ENCODE measurements at regions not wholly inside any gene's neighbourhood (a gene's known extent, or its start where the extent isn't known, plus 50 kb on each side); places are given as distances from the start of the nearest gene placed in this dataset.

DNA sequence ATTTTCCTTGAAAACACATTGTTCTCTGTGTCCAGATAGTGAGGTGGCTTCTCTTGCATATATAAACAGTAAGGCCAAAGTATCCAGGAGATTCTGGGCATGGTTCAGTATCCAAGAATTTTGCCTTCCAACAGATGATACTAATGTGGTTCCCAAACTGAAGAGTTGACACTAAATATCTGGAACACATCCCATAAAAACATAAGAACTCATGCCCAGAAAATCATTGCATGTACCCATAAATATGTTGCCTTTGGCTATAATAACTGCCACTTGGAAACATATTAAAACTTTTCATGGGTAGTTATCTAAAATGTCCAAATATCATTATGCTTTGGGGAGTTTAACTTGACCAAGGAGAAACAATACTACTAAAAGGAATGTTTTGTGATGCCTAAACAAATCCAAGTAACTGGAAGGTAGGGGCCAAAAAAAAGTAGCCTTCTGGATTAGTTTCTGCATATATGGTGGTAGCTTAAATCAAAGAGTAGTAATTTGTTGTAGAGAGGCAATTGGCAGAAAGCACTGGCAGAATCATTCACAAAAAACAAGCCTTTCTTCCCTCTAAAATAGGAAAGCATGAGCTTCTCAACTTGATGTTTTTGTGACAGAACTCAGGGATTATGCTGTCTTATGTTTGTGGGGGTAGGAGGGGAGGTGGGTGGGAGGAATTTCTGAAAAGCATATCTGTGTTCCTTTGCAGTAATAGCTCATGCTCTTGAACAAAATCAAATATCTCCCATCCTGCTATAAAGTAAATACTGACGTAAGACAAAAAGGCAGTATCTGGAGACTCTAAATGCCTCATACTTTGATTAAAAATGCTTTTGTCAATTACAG is 753.9 kb downstream of the TUSC7 start:
- Histone ChIP-seq H3K4me1 (no peaks in the 10 kb centered on the region), H3K9me3 (no peaks in the 10 kb centered on the region), H3K36me3 (no peaks in the 10 kb centered on the region), H3K27ac (no peak overlapping the region), H3K27me3 (replicated peaks in 1 of 7) (no peaks in the 10 kb centered on the region), H3K4me3 (no peak overlapping the region)
- WGBS, 5 donors: 76 to 93% (median 89%) methylated on average over 1 of the region's 1 CpG
- TF ChIP-seq POLR2A (IDR thresholded peaks at IDR 0.05) (no peak), POLR2AphosphoS5 (IDR thresholded peaks at IDR 0.05) (no peak)
- TF ChIP-seq, protein P1, sequence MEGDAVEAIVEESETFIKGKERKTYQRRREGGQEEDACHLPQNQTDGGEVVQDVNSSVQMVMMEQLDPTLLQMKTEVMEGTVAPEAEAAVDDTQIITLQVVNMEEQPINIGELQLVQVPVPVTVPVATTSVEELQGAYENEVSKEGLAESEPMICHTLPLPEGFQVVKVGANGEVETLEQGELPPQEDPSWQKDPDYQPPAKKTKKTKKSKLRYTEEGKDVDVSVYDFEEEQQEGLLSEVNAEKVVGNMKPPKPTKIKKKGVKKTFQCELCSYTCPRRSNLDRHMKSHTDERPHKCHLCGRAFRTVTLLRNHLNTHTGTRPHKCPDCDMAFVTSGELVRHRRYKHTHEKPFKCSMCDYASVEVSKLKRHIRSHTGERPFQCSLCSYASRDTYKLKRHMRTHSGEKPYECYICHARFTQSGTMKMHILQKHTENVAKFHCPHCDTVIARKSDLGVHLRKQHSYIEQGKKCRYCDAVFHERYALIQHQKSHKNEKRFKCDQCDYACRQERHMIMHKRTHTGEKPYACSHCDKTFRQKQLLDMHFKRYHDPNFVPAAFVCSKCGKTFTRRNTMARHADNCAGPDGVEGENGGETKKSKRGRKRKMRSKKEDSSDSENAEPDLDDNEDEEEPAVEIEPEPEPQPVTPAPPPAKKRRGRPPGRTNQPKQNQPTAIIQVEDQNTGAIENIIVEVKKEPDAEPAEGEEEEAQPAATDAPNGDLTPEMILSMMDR (IDR thresholded peaks at IDR 0.05 in 8 of 11, conservative IDR thresholded peaks at IDR 0.05 in 3 of 11): no peak
- no peak for DNase-seq
- intact Hi-C loops (cut with DNase I; ENCODE audit: low total_unique reads): no loop called here

GRCh38 chr3:117471831-117472230 is 762.3 kb downstream of the TUSC7 start:
- no peaks in the 10 kb centered on the region for H3K4me1 ChIP-seq
- H3K4me3 ChIP-seq: no peak overlapping the region
- H3K27ac ChIP-seq: no peak overlapping the region
- no peak for DNase-seq
- no peaks in the 10 kb centered on the region for H3K36me3 ChIP-seq
- H3K9me3 ChIP-seq: no peaks in the 10 kb centered on the region
- no peaks in the 10 kb centered on the region for H3K27me3 ChIP-seq (replicated peaks in 1 of 7)
- TF ChIP-seq POLR2AphosphoS5 (IDR thresholded peaks at IDR 0.05) (no peak), POLR2A (IDR thresholded peaks at IDR 0.05) (no peak)
- TF ChIP-seq, protein P1 (IDR thresholded peaks at IDR 0.05 in 8 of 11, conservative IDR thresholded peaks at IDR 0.05 in 3 of 11): no peak
- WGBS, 5 donors: 0 to 45% (median 23%) methylated on average over 1 of the region's 1 CpG
- intact Hi-C loops (cut with DNase I; ENCODE audit: low total_unique reads): no loop called here

GRCh38 chr3:117473981-117474538 is 764.5 kb downstream of the TUSC7 start:
- no peaks in the 10 kb centered on the region for H3K9me3 ChIP-seq
- no peak overlapping the region for H3K27ac ChIP-seq
- DNase-seq: no peak
- H3K27me3 ChIP-seq (replicated peaks in 1 of 7): no peaks in the 10 kb centered on the region
- H3K36me3 ChIP-seq: no peaks in the 10 kb centered on the region
- intact Hi-C loops (cut with DNase I; ENCODE audit: low total_unique reads): no loop called here
- TF ChIP-seq, protein P1 (IDR thresholded peaks at IDR 0.05 in 8 of 11, conservative IDR thresholded peaks at IDR 0.05 in 3 of 11): no peak
- TF ChIP-seq POLR2AphosphoS5 (IDR thresholded peaks at IDR 0.05) (no peak), POLR2A (IDR thresholded peaks at IDR 0.05) (no peak)
- H3K4me1 ChIP-seq: no peaks in the 10 kb centered on the region
- H3K4me3 ChIP-seq: no peak overlapping the region
- 75 to 83% (median 78%) methylated on average over 8 of the region's 8 CpGs for WGBS, 5 donors

DNA sequence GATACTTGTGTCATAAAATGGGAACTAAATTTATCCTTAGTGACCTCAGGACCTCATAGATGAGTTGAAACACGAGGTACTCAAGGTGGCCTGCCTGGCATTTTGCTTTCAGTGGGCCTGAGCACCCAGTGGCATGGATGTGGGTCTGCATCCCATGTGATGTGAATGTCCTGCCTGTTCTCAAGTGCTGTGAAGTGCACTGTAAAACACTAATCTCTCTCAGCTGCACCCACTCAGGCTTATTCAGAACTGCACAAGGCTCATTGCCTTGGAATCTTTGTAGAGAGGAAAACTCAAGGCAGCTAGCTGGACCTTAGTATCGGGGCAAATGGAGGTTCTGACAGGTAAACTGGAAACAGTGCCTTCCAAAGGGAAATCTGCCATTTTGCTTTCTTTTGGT is 767.0 kb downstream of the TUSC7 start:
- WGBS, 5 donors: 63 to 75% (median 70%) methylated on average over 2 of the region's 2 CpGs
- H3K4me3 ChIP-seq: no peak overlapping the region
- no peaks in the 10 kb centered on the region for H3K27me3 ChIP-seq (replicated peaks in 1 of 7)
- no peak for TF ChIP-seq POLR2AphosphoS5 (IDR thresholded peaks at IDR 0.05)
- no peaks in the 10 kb centered on the region for H3K36me3 ChIP-seq
- H3K27ac ChIP-seq: no peak overlapping the region
- no peak for DNase-seq
- H3K4me1 ChIP-seq: no peaks in the 10 kb centered on the region
- intact Hi-C loops (cut with DNase I; ENCODE audit: low total_unique reads): no loop called here
- H3K9me3 ChIP-seq: no peaks in the 10 kb centered on the region

Data from spleen (tissue), 11 donors.